HCT116 (cell line): ENCODE measurements at regions not wholly inside any gene's neighbourhood (a gene's known extent, or its start where the extent isn't known, plus 50 kb on each side); places are given as distances from the start of the nearest gene placed in this dataset.

Experiments
- ATAC-seq: fragments of 200-7000 bp; cut with Tn5 transposase; 2 replicates; pipeline ENCODE4 v1.9.1; 2020; ENCODE audit warnings: mild to moderate bottlenecking, moderate library complexity
- BruUV-seq: library from RNA; stranded (reverse); fragments of 400-500 nt; replicated peaks from 2 replicates; lab custom pipeline; 2021; lab: Mats Ljungman, UMichigan
- CTCF ChIA-PET: fragments of 300-600 bp; sonication (Branson Sonifier 250); formaldehyde crosslinking; loops from one replicate; lab custom pipeline; 2021; ENCODE audit warnings: antibody characterized with exemption; lab: Charles Lee
- POLR2A ChIA-PET: fragments of 300-600, 350-600 bp; sonication (Branson Sonifier 250); formaldehyde crosslinking; loops from one replicate; lab custom pipeline; 2021; ENCODE audit warnings: antibody characterized with exemption; lab: Charles Lee
- RAD21 ChIA-PET, 2 experiments: fragments of 300-600 bp; sonication (Branson Sonifier 250); formaldehyde crosslinking; loops; one replicate each; lab custom pipeline; 2023; ENCODE audit warnings: low total read pairs in 2 of 2; ENCODE audit not compliant: uncharacterized antibody in 2 of 2, unreplicated experiment in 2 of 2, low non-redundant PET in 1 of 2; lab: Charles Lee
- DNase-seq: peaks from one replicate; pipeline ENCODE4 v3.0.0-alpha.2; 2010; ENCODE audit warnings: low read depth, low spot score
- H2AFZ ChIP-seq: fragments of 200-600 bp; shearing (Covaris generic), sonication (generic); 2 replicates; pipeline ENCODE4 v1.6.1; 2017; ENCODE audit warnings: low read depth, mixed run types, mixed read lengths, antibody characterized with exemption, low read length; ENCODE audit not compliant: poor library complexity, severe bottlenecking
- H3K27ac ChIP-seq: 2 replicates; pipeline ENCODE4 v1.5.1; 2012; ENCODE audit warnings: low read depth, low read length
- H3K27me3 ChIP-seq: fragments of 200-600 bp; sonication (generic); 2 replicates; pipeline ENCODE4 v1.6.1; 2016; ENCODE audit warnings: mixed run types, low read length, mixed read lengths; ENCODE audit not compliant: insufficient read depth
- H3K36me3 ChIP-seq, 2 experiments: fragments of 200-500 bp in 1 of 2; fragments of 200-600 bp in 1 of 2; sonication (Bioruptor generic) in 1 of 2; sonication (generic) in 1 of 2; 2 replicates each; pipeline versions ENCODE4 v1.5.1 to v1.6.1; 2014 to 2016; ENCODE audit warnings: low read length in 2 of 2, inconsistent platforms in 1 of 2, mixed read lengths in 1 of 2, mixed run types in 1 of 2; ENCODE audit not compliant: insufficient read depth in 2 of 2, control insufficient read depth in 1 of 2
- H3K4me1 ChIP-seq, 2 experiments: fragments of 200-600 bp in 1 of 2; sonication (generic) in 1 of 2; 2 replicates each; pipeline versions ENCODE4 v1.5.1 to v1.6.1; 2012 to 2017; ENCODE audit warnings: low read length in 2 of 2, inconsistent platforms in 1 of 2, mild to moderate bottlenecking in 1 of 2, mixed read lengths in 1 of 2, mixed run types in 1 of 2, moderate library complexity in 1 of 2; ENCODE audit not compliant: insufficient read depth in 2 of 2, control insufficient read depth in 1 of 2
- H3K4me2 ChIP-seq: fragments of 200-600 bp; sonication (generic); 2 replicates; pipeline ENCODE4 v1.6.1; 2017; ENCODE audit warnings: mixed run types, low read length, mixed read lengths
- H3K4me3 ChIP-seq, 2 experiments: fragments of 200-600 bp in 1 of 2; sonication (generic) in 1 of 2; replicated peaks in 1 of 2; 2 replicates each; pipeline ENCODE4 v1.5.1; 2011 to 2016; ENCODE audit warnings: low read length in 2 of 2, control low read depth in 1 of 2, low read depth in 1 of 2, mild to moderate bottlenecking in 1 of 2, mixed read lengths in 1 of 2, mixed run types in 1 of 2
- H3K79me2 ChIP-seq: fragments of 200-600 bp; sonication (generic); 2 replicates; pipeline ENCODE4 v1.6.1; 2017; ENCODE audit warnings: mild to moderate bottlenecking, mixed run types, low read length, moderate library complexity, mixed read lengths; ENCODE audit not compliant: insufficient read depth
- H3K9ac ChIP-seq: fragments of 200-600 bp; sonication (generic); 2 replicates; pipeline ENCODE4 v1.6.1; 2016; ENCODE audit warnings: low read length, mixed read lengths
- H3K9me2 ChIP-seq: fragments of 200-600 bp; sonication (generic), shearing (Covaris generic); 2 replicates; pipeline ENCODE4 v1.6.1; 2017; ENCODE audit warnings: mixed run types, mild to moderate bottlenecking, moderate library complexity; ENCODE audit not compliant: insufficient read depth
- H3K9me3 ChIP-seq, 2 experiments: fragments of 200-500 bp in 1 of 2; fragments of 200-600 bp in 1 of 2; sonication (Bioruptor generic) in 1 of 2; sonication (generic) in 1 of 2; 2 replicates each; pipeline ENCODE4 v1.6.1; 2014 to 2017; ENCODE audit warnings: low read length in 2 of 2, mixed read lengths in 2 of 2, inconsistent platforms in 1 of 2, low read depth in 1 of 2, mild to moderate bottlenecking in 1 of 2, mixed run types in 1 of 2, moderate library complexity in 1 of 2; ENCODE audit not compliant: control insufficient read depth in 1 of 2, insufficient read depth in 1 of 2
- H4K20me1 ChIP-seq: fragments of 200-600 bp; sonication (generic), shearing (Covaris generic); 2 replicates; pipeline ENCODE4 v1.6.1; 2017; ENCODE audit warnings: mixed run types, mild to moderate bottlenecking, moderate library complexity; ENCODE audit not compliant: insufficient read depth
- CBX3 ChIP-seq: IDR thresholded peaks from 2 replicates; pipeline ENCODE4 v1.6.1; 2012; ENCODE audit warnings: low read depth
- CEBPB ChIP-seq: IDR thresholded peaks from 2 replicates; pipeline ENCODE4 v1.6.1; 2012; ENCODE audit warnings: low read depth
- EGR1 ChIP-seq: IDR thresholded peaks from 2 replicates; pipeline ENCODE4 v1.6.1; 2012; ENCODE audit warnings: low read depth
- ELF1 ChIP-seq: IDR thresholded peaks from 2 replicates; pipeline ENCODE4 v1.6.1; 2012; ENCODE audit warnings: low read depth, borderline replicate concordance
- EZH2 ChIP-seq: fragments of 200-600 bp; sonication (generic); IDR thresholded peaks from 2 replicates; pipeline ENCODE4 v1.6.1; 2017; ENCODE audit warnings: antibody characterized with exemption, mixed run types
- EZH2phosphoT487 ChIP-seq: fragments of 200-600 bp; IDR thresholded peaks from 2 replicates; pipeline ENCODE4 v1.6.1; 2018; ENCODE audit warnings: antibody characterized with exemption, borderline replicate concordance
- FOSL1 ChIP-seq: IDR thresholded peaks from 2 replicates; pipeline ENCODE4 v1.6.1; 2012; ENCODE audit warnings: low read depth
- JUND ChIP-seq: IDR thresholded peaks from 2 replicates; pipeline ENCODE4 v1.6.1; 2012
- POLR2A ChIP-seq: IDR thresholded peaks from 2 replicates; pipeline ENCODE4 v1.7.0; 2011; ENCODE audit warnings: borderline replicate concordance; ENCODE audit not compliant: insufficient read depth, insufficient read length; ENCODE audit errors: extremely low read depth
- POLR2AphosphoS5 ChIP-seq: IDR thresholded peaks from 2 replicates; pipeline ENCODE4 v1.6.1; 2011; ENCODE audit warnings: mild to moderate bottlenecking, low read depth, low read length, moderate library complexity
- RAD21 ChIP-seq: IDR thresholded peaks from 2 replicates; pipeline ENCODE4 v1.6.1; 2012; ENCODE audit warnings: low read depth, mild to moderate bottlenecking
- SIN3A ChIP-seq: IDR thresholded peaks from 2 replicates; pipeline ENCODE4 v1.6.1; 2012; ENCODE audit warnings: low read depth
- SRF ChIP-seq: IDR thresholded peaks from 2 replicates; pipeline ENCODE4 v1.6.1; 2012; ENCODE audit warnings: low read depth
- TCF7L2 ChIP-seq: IDR thresholded peaks from 2 replicates; pipeline ENCODE4 v1.7.0; 2011; ENCODE audit warnings: borderline replicate concordance, inconsistent platforms; ENCODE audit not compliant: insufficient read depth, insufficient read length; ENCODE audit errors: extremely low read depth
- YY1 ChIP-seq: IDR thresholded peaks from 2 replicates; pipeline ENCODE4 v1.6.1; 2011; ENCODE audit warnings: low read length, low read depth, moderate library complexity, mild to moderate bottlenecking; ENCODE audit not compliant: insufficient replicate concordance; ENCODE audit errors: extremely low read depth
- ZFX ChIP-seq: fragments of 450-650 bp; IDR thresholded peaks from 2 replicates; pipeline ENCODE4 v1.6.1; 2017
- intact Hi-C: fragments of 100-400 bp; cut with micrococcal nuclease; formaldehyde crosslinking; loops from 2 replicates; pipeline ENCODE4 v1.10.0; 2022
- TF ChIP-seq, protein P1 (sequence below): IDR thresholded peaks from 2 replicates; pipeline ENCODE4 v1.6.1; 2012
- TF ChIP-seq, protein P2 (sequence below): IDR thresholded peaks from 2 replicates; pipeline ENCODE4 v1.6.1; 2011; ENCODE audit warnings: mild to moderate bottlenecking, low read length, moderate library complexity; ENCODE audit not compliant: insufficient replicate concordance; ENCODE audit errors: extremely low read depth
- TF ChIP-seq, protein P3 (sequence below), 3 experiments: fragments of 200-600 bp in 1 of 3; sonication (generic) in 1 of 3; IDR thresholded peaks in 2 of 3; conservative IDR thresholded peaks in 1 of 3; 2 replicates each; pipeline ENCODE4 v1.5.1; 2012 to 2017; ENCODE audit warnings: low read depth in 2 of 3, low read length in 2 of 3, antibody characterized with exemption in 1 of 3, borderline replicate concordance in 1 of 3, control low read depth in 1 of 3, mild to moderate bottlenecking in 1 of 3, mixed read lengths in 1 of 3, mixed run types in 1 of 3, moderate library complexity in 1 of 3; ENCODE audit not compliant: insufficient read depth in 1 of 3

DNA sequence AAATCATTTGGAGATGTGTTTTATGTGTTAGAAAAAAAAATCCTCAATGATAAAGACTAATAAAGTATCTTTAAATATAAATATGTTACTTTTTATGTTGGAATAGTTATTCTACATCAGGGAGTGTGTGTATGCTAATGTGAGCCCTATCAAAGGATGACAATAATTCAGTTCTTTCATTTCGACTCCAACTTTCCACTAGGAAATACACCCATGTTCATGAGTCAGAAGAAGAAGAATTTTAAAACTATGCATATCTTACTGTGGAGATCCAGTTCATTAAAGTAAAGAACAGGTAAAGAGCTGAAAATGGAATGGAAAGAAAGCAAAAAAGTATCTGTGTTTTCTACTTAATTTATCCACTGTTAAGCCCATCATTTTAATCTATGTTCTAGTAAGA, 399.8 kb downstream of the KCNJ2 start:
- no TSS peak for BruUV-seq
- H3K36me3 ChIP-seq, result no peaks in the 10 kb centered on the region

More for the DNA sequence above, 399.8 kb downstream of the KCNJ2 start:
- RAD21 ChIA-PET, result no interaction called here
- POLR2A ChIA-PET, result no interaction called here
- Histone ChIP-seq H3K79me2 (no peaks in the 10 kb centered on the region), H3K9ac (no peak overlapping the region), H2AFZ (no peak overlapping the region), H3K4me1 (no peaks in the 10 kb centered on the region), H3K9me2 (no peaks in the 10 kb centered on the region), H4K20me1 (no peaks in the 10 kb centered on the region), H3K4me2 (no peak overlapping the region), H3K4me3 (no peak overlapping the region), H3K27me3 (no peaks in the 10 kb centered on the region), H3K9me3 (no peaks in the 10 kb centered on the region), H3K27ac (no peak overlapping the region)
- no peak for TF ChIP-seq YY1
- no peak for TF ChIP-seq ELF1
- TF ChIP-seq FOSL1, result no peak
- TF ChIP-seq CEBPB, result no peak
- no peak for TF ChIP-seq EZH2
- TF ChIP-seq, protein P1, sequence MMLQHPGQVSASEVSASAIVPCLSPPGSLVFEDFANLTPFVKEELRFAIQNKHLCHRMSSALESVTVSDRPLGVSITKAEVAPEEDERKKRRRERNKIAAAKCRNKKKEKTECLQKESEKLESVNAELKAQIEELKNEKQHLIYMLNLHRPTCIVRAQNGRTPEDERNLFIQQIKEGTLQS, result no peak
- no peak for TF ChIP-seq TCF7L2
- TF ChIP-seq POLR2AphosphoS5, result no peak
- no peak for TF ChIP-seq POLR2A
- no peak for TF ChIP-seq ZFX
- no peak for TF ChIP-seq EZH2phosphoT487
- TF ChIP-seq SRF, result no peak
- TF ChIP-seq JUND, result no peak
- no peak for TF ChIP-seq EGR1
- TF ChIP-seq, protein P2, sequence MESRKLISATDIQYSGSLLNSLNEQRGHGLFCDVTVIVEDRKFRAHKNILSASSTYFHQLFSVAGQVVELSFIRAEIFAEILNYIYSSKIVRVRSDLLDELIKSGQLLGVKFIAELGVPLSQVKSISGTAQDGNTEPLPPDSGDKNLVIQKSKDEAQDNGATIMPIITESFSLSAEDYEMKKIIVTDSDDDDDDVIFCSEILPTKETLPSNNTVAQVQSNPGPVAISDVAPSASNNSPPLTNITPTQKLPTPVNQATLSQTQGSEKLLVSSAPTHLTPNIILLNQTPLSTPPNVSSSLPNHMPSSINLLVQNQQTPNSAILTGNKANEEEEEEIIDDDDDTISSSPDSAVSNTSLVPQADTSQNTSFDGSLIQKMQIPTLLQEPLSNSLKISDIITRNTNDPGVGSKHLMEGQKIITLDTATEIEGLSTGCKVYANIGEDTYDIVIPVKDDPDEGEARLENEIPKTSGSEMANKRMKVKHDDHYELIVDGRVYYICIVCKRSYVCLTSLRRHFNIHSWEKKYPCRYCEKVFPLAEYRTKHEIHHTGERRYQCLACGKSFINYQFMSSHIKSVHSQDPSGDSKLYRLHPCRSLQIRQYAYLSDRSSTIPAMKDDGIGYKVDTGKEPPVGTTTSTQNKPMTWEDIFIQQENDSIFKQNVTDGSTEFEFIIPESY, result no peak
- no peak for TF ChIP-seq SIN3A
- TF ChIP-seq RAD21, result no peak
- no peak for TF ChIP-seq CBX3
- TF ChIP-seq, protein P3, sequence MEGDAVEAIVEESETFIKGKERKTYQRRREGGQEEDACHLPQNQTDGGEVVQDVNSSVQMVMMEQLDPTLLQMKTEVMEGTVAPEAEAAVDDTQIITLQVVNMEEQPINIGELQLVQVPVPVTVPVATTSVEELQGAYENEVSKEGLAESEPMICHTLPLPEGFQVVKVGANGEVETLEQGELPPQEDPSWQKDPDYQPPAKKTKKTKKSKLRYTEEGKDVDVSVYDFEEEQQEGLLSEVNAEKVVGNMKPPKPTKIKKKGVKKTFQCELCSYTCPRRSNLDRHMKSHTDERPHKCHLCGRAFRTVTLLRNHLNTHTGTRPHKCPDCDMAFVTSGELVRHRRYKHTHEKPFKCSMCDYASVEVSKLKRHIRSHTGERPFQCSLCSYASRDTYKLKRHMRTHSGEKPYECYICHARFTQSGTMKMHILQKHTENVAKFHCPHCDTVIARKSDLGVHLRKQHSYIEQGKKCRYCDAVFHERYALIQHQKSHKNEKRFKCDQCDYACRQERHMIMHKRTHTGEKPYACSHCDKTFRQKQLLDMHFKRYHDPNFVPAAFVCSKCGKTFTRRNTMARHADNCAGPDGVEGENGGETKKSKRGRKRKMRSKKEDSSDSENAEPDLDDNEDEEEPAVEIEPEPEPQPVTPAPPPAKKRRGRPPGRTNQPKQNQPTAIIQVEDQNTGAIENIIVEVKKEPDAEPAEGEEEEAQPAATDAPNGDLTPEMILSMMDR (IDR thresholded peaks at IDR 0.05 in 2 of 3, conservative IDR thresholded peaks at IDR 0.05 in 1 of 3; ENCODE audit: borderline replicate concordance in 1 of 3, insufficient read depth in 1 of 3, low read depth in 2 of 3, low read length in 2 of 3), result no peak
- ATAC-seq (no peak), DNase-seq (no peak)
- CTCF ChIA-PET, result no interaction called here
- intact Hi-C loops, result no loop called here
